Renal cortex interstitium (tissue), 11 donors: ENCODE measurements at regions not wholly inside any gene's neighbourhood (a gene's known extent, or its start where the extent isn't known, plus 50 kb on each side); places are given as distances from the start of the nearest gene placed in this dataset.
"Not testable (repeated sequence)": the region's sequence is repeated elsewhere in the genome, so short reads cannot be mapped to it uniquely, and the experiment has no call there.

Experiments
- DNase-seq, 11 donors: peaks; one replicate each; pipeline ENCODE4 v3.0.0-alpha.2; 2013; ENCODE audit warnings: low read depth in 9 of 11, low spot score in 4 of 11; ENCODE audit errors: extremely low read depth in 1 of 11

- DNase-seq, result no peak
These were observed 1163.0 kb downstream of the FAM181B start for GRCh38 chr11:81570669-81571068.

GRCh38 chr11:81569999-81570398 is 1163.7 kb downstream of the FAM181B start:
- DNase-seq, result no peak

GRCh38 chr11:81568918-81569317 is 1164.7 kb downstream of the FAM181B start:
- DNase-seq, result no peak

GRCh38 chr11:81548123-81548522 is 1185.5 kb downstream of the FAM181B start:
- DNase-seq, result no peak

GRCh38 chr11:81539806-81540205 is 1193.9 kb downstream of the FAM181B start:
- not testable (repeated sequence) for DNase-seq

- DNase-seq, result no peak
These were observed 1218.1 kb downstream of the FAM181B start for GRCh38 chr11:81515566-81515965.

- DNase-seq, result peak in 10 of 11 donors; percentile 11 to 39 (median 19)
These were observed 1236.4 kb downstream of the FAM181B start for GRCh38 chr11:81497202-81497804.

- DNase-seq, result peak in 2 of 11 donors; percentile 5 to 12
These were observed 1237.1 kb downstream of the FAM181B start for GRCh38 chr11:81496601-81497000.

GRCh38 chr11:81495699-81496292 is 1237.9 kb downstream of the FAM181B start:
- no peak for DNase-seq

GRCh38 chr11:81494431-81494830 is 1239.2 kb downstream of the FAM181B start:
- DNase-seq, result no peak

GRCh38 chr11:81492923-81493445 is 1240.7 kb downstream of the FAM181B start:
- DNase-seq, result no peak

- no peak for DNase-seq
These were observed 1246.6 kb downstream of the FAM181B start for GRCh38 chr11:81487109-81487508.

GRCh38 chr11:81484196-81484595 is 1249.5 kb downstream of the FAM181B start:
- DNase-seq, result no peak

GRCh38 chr11:81477277-81477676 is 1256.4 kb downstream of the FAM181B start:
- no peak for DNase-seq

- no peak for DNase-seq
These were observed 1257.3 kb downstream of the FAM181B start for GRCh38 chr11:81476345-81476744.

GRCh38 chr11:81472646-81473045 is 1261.0 kb downstream of the FAM181B start:
- no peak for DNase-seq

- no peak for DNase-seq
These were observed 1263.2 kb downstream of the FAM181B start for GRCh38 chr11:81470446-81470845.

GRCh38 chr11:81459766-81460306 is 1273.8 kb downstream of the FAM181B start:
- DNase-seq, result no peak

- DNase-seq, result no peak
These were observed 1284.0 kb downstream of the FAM181B start for GRCh38 chr11:81449588-81450156.

- DNase-seq, result no peak
These were observed 1289.4 kb downstream of the FAM181B start for GRCh38 chr11:81444297-81444696.
